Ishikawa (cell line): ENCODE measurements at regions not wholly inside any gene's neighbourhood (a gene's known extent, or its start where the extent isn't known, plus 50 kb on each side); places are given as distances from the start of the nearest gene placed in this dataset.

Experiments used
- CEBPB ChIP-seq: IDR thresholded peaks from 2 replicates; pipeline ENCODE4 v1.6.1; 2012
- CREB1 ChIP-seq: IDR thresholded peaks from 2 replicates; pipeline ENCODE4 v1.6.1; 2012; ENCODE audit warnings: low read depth
- EGR1 ChIP-seq: IDR thresholded peaks from 2 replicates; pipeline ENCODE4 v1.6.1; 2012
- EP300 ChIP-seq: IDR thresholded peaks from 2 replicates; pipeline ENCODE4 v1.6.1; 2012; ENCODE audit warnings: borderline replicate concordance
- FOXM1 ChIP-seq: IDR thresholded peaks from 2 replicates; pipeline ENCODE4 v1.6.1; 2012; ENCODE audit warnings: low read depth, borderline replicate concordance
- NFIC ChIP-seq: IDR thresholded peaks from 2 replicates; pipeline ENCODE4 v1.6.1; 2012
- RAD21 ChIP-seq: IDR thresholded peaks from 2 replicates; pipeline ENCODE4 v1.6.1; 2012; ENCODE audit warnings: low read depth
- TAF1 ChIP-seq: IDR thresholded peaks from 2 replicates; pipeline ENCODE4 v1.6.1; 2012; ENCODE audit warnings: low read depth, mild to moderate bottlenecking
- TCF12 ChIP-seq: IDR thresholded peaks from 2 replicates; pipeline ENCODE4 v1.6.1; 2012; ENCODE audit warnings: low read depth
- TEAD4 ChIP-seq: IDR thresholded peaks from 2 replicates; pipeline ENCODE4 v1.6.1; 2012
- YY1 ChIP-seq: IDR thresholded peaks from 2 replicates; pipeline ENCODE4 v1.6.1; 2012; ENCODE audit warnings: low read depth
- ZBTB7A ChIP-seq: IDR thresholded peaks from 2 replicates; pipeline ENCODE4 v1.6.1; 2012; ENCODE audit warnings: low read depth
- TF ChIP-seq, protein P1 (sequence below): IDR thresholded peaks from 2 replicates; pipeline ENCODE4 v1.6.1; 2012; ENCODE audit warnings: low read depth, mild to moderate bottlenecking
- TF ChIP-seq, protein P2 (sequence below): IDR thresholded peaks from 2 replicates; pipeline ENCODE4 v1.6.1; 2012
- TF ChIP-seq, protein P3 (sequence below): IDR thresholded peaks from 2 replicates; pipeline ENCODE4 v1.6.1; 2012

DNA sequence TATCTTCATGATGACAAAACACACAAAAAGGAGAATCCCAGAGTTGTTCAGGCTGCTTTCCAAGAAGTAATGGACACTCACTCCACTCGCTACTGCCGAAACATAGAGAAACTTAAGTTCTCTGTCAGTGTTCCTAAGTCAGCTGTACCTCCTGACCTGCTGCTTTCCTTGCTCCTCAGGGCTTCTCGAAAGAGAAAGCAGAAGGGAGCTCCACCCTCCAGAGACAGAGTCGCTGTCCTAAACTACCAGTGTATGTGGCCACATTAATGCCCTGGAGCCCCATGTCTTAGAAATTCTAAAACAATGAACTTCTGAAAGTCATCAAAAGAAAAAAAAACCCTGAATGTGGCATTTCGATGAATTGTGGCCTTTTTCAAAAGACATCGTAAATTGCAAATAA, 390.8 kb upstream of the MON1B start:
- TF ChIP-seq, protein P1, sequence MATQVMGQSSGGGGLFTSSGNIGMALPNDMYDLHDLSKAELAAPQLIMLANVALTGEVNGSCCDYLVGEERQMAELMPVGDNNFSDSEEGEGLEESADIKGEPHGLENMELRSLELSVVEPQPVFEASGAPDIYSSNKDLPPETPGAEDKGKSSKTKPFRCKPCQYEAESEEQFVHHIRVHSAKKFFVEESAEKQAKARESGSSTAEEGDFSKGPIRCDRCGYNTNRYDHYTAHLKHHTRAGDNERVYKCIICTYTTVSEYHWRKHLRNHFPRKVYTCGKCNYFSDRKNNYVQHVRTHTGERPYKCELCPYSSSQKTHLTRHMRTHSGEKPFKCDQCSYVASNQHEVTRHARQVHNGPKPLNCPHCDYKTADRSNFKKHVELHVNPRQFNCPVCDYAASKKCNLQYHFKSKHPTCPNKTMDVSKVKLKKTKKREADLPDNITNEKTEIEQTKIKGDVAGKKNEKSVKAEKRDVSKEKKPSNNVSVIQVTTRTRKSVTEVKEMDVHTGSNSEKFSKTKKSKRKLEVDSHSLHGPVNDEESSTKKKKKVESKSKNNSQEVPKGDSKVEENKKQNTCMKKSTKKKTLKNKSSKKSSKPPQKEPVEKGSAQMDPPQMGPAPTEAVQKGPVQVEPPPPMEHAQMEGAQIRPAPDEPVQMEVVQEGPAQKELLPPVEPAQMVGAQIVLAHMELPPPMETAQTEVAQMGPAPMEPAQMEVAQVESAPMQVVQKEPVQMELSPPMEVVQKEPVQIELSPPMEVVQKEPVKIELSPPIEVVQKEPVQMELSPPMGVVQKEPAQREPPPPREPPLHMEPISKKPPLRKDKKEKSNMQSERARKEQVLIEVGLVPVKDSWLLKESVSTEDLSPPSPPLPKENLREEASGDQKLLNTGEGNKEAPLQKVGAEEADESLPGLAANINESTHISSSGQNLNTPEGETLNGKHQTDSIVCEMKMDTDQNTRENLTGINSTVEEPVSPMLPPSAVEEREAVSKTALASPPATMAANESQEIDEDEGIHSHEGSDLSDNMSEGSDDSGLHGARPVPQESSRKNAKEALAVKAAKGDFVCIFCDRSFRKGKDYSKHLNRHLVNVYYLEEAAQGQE, result no peak
- TF ChIP-seq, protein P2, sequence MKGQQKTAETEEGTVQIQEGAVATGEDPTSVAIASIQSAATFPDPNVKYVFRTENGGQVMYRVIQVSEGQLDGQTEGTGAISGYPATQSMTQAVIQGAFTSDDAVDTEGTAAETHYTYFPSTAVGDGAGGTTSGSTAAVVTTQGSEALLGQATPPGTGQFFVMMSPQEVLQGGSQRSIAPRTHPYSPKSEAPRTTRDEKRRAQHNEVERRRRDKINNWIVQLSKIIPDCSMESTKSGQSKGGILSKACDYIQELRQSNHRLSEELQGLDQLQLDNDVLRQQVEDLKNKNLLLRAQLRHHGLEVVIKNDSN, result no peak
- TF ChIP-seq FOXM1 (no peak), ZBTB7A (no peak), TAF1 (no peak), EGR1 (no peak), RAD21 (no peak), CEBPB (no peak), CREB1 (no peak), TEAD4 (no peak), YY1 (no peak)
- TF ChIP-seq, protein P3, sequence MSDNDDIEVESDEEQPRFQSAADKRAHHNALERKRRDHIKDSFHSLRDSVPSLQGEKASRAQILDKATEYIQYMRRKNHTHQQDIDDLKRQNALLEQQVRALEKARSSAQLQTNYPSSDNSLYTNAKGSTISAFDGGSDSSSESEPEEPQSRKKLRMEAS, result no peak

DNA sequence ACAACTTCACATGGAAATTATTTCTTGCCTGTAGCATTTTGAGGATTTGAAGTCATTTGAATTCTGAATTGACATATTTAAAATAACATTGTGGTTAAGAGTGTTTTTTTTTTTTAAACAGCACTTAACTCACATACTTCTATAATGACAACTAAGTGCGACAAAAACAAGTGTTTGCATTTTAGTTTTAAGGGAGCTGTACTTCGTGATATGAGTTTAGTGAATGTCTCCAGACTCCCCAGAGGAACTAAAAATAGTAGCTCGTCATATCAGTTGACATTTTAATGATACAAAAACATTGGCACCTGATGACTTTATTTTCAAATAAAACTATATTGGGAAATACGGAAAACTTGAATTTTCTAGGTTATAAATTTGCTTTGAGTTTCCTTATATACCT, 389.6 kb upstream of the MON1B start:
- TF ChIP-seq NFIC (no peak), CEBPB (no peak), RAD21 (no peak), YY1 (no peak), EGR1 (no peak), TCF12 (no peak), CREB1 (no peak)

DNA sequence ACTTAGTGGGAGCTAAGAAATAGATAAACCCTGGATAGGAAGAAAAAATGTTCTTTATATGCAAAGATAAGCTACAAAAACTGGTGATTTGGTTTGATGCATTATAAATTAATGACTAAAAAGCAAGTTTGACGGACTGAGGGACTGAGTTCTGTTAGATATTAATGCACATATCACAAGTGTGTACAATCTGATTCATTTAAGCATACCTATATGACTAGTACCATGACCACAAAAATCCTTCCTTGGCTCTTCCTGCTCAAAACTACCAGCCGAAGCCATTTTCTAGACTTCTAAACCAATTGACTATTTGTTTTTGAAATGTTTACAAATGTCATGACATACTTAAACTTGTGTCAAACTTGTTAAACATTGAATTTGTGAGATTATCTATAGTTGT, 374.5 kb upstream of the MON1B start:
- TF ChIP-seq EGR1 (no peak), FOXM1 (no peak), ZBTB7A (no peak), CREB1 (no peak), TCF12 (no peak), CEBPB (no peak)
- TF ChIP-seq, protein P2, result no peak

DNA sequence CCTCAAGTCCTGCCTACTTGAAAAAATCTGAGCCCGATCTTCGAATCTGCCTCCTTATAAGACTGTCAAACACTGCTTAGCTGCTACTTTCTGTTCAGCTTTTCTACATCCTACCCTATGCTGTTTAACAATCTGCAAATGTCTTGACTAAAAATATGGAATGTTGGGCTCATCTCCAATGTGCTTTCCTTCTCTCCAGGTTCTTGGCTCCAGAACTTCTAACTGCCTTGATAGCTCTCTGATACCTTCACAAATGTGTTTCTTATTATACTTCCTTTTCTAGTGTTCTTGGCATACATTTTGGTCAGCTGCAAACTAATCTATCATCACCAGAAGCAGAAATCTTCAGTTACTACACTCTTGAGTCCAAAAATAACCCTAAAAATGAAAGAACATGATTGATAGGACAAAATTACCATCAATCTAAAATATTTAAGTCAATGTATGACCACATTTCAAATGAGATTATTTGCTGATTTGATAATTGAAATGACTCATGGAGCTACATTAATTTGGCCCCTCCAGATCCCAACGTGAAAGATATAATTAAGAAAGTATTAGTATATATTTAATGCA, 372.3 kb upstream of the MON1B start:
- TF ChIP-seq TEAD4 (no peak), CEBPB (no peak), RAD21 (no peak), EP300 (no peak), FOXM1 (no peak), EGR1 (no peak), TAF1 (no peak), ZBTB7A (no peak), CREB1 (no peak), TCF12 (no peak), NFIC (no peak), YY1 (no peak)
- TF ChIP-seq, protein P2, result no peak
- TF ChIP-seq, protein P3, result no peak
- TF ChIP-seq, protein P1, result no peak

DNA sequence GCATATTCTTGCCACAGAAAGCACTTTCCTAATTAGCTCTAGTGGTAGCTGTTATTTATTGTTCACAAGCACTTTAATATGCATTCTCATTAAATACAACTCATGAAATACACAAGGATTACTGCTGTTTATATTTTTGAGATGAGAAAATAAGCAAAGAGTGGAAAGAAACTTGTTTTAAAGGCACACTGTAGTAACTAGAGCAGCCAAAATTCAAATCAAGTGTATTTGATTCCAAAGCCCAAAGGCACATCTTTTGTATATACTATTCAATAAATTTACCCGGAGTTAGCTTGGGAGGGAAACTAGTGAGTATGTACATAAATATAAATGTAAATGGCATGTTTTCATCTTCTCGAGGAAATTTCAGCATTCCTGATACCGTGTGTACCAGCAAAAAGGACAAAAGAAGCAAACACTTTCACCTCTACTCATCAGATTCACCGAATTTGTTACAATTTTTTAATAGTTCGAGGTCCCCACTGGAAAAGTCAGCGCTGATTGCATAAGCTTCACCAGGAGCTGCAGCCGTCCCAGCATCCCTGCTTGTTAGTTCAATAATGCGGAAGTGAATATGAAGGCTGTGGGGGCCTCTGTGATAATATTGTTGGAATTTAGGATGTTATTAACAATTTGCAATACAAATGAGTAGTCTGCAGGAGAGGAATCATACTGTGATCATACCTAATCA, 371.6 kb upstream of the MON1B start:
- TF ChIP-seq TAF1 (no peak), ZBTB7A (no peak), CEBPB (no peak), EP300 (no peak), CREB1 (no peak), EGR1 (no peak), FOXM1 (no peak), TCF12 (no peak), RAD21 (no peak), TEAD4 (no peak), YY1 (no peak), NFIC (no peak)
- TF ChIP-seq, protein P3, result no peak
- TF ChIP-seq, protein P2, result no peak
- TF ChIP-seq, protein P1, result no peak
